DND-41 (cell line): ENCODE measurements at regions not wholly inside any gene's neighbourhood (a gene's known extent, or its start where the extent isn't known, plus 50 kb on each side); places are given as distances from the start of the nearest gene placed in this dataset.

Experiments
- EZH2 ChIP-seq: IDR thresholded peaks from 3 replicates; pipeline ENCODE4 v1.6.1; 2012; ENCODE audit warnings: borderline replicate concordance, low read depth, mild to moderate bottlenecking, moderate library complexity, low read length, inconsistent platforms; ENCODE audit not compliant: severe bottlenecking
- TF ChIP-seq, protein P1 (sequence below): IDR thresholded peaks from 2 replicates; pipeline ENCODE4 v1.5.1; 2012; ENCODE audit warnings: borderline replicate concordance, low read length, moderate library complexity, mild to moderate bottlenecking; ENCODE audit not compliant: poor library complexity, severe bottlenecking; ENCODE audit errors: extremely low read depth

DNA sequence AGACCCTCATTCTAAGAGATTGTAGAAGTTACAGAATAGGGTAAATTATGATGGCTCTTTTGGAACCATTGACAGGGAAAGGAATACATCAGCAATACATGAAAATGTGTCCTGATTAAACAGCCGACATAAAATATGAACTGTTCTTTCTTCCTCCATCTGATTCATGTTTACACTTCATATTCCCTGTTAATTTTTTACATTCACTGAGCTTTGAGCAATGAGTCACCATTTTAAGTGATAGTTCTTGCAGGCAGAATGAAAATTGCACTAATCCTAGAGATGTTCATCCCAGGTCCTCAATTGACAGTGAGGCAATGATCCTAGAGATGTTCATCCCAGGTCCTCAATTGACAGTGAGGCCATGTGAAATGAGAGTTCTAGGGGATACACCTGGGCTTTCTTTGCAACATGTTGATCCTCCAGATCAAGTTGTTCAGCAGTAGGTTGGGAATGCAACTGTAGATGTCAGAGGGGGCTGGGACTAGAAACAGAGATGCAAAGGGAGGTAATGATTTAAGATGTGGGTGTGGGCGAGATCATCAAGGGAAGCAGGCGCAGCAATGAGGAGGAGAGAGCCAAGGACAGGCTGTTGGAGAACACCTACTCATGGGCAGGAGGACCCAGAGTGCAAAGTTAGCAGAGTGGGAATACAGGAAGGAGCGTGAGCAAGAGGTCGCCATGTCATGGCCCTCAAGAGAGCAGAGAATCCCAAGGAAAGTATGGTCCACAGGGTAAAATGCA is 138.7 kb downstream of the ZNF365 start:
- no peak for TF ChIP-seq EZH2
- TF ChIP-seq, protein P1, sequence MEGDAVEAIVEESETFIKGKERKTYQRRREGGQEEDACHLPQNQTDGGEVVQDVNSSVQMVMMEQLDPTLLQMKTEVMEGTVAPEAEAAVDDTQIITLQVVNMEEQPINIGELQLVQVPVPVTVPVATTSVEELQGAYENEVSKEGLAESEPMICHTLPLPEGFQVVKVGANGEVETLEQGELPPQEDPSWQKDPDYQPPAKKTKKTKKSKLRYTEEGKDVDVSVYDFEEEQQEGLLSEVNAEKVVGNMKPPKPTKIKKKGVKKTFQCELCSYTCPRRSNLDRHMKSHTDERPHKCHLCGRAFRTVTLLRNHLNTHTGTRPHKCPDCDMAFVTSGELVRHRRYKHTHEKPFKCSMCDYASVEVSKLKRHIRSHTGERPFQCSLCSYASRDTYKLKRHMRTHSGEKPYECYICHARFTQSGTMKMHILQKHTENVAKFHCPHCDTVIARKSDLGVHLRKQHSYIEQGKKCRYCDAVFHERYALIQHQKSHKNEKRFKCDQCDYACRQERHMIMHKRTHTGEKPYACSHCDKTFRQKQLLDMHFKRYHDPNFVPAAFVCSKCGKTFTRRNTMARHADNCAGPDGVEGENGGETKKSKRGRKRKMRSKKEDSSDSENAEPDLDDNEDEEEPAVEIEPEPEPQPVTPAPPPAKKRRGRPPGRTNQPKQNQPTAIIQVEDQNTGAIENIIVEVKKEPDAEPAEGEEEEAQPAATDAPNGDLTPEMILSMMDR: no peak
